Neuronal stem cell (in vitro differentiated cells): ENCODE measurements at regions not wholly inside any gene's neighbourhood (a gene's known extent, or its start where the extent isn't known, plus 50 kb on each side); places are given as distances from the start of the nearest gene placed in this dataset.

Experiments used
- DNase-seq: peaks from one replicate; pipeline ENCODE4 v3.0.0-alpha.2; 2013; ENCODE audit warnings: low spot score
- H2AFZ ChIP-seq: one replicate; pipeline ENCODE4 v1.6.1; 2013; ENCODE audit warnings: mild to moderate bottlenecking, low read length, inconsistent platforms
- H2AK5ac ChIP-seq: 2 replicates; pipeline ENCODE4 v1.6.1; 2013; ENCODE audit warnings: low read depth, mild to moderate bottlenecking, inconsistent platforms, low read length, moderate library complexity, mixed read lengths
- H2BK120ac ChIP-seq: 2 replicates; pipeline ENCODE4 v1.6.1; 2013; ENCODE audit warnings: low read depth, mild to moderate bottlenecking, inconsistent platforms, low read length, moderate library complexity, mixed read lengths
- H2BK12ac ChIP-seq: one replicate; pipeline ENCODE4 v1.6.1; 2013; ENCODE audit warnings: low read length, inconsistent platforms
- H2BK15ac ChIP-seq: 2 replicates; pipeline ENCODE4 v1.6.1; 2013; ENCODE audit warnings: mild to moderate bottlenecking, low read length, inconsistent platforms, mixed read lengths
- H2BK5ac ChIP-seq: one replicate; pipeline ENCODE4 v1.6.1; 2013; ENCODE audit warnings: inconsistent platforms, mild to moderate bottlenecking, low read length, moderate library complexity
- H3K14ac ChIP-seq: one replicate; pipeline ENCODE4 v1.6.1; 2013; ENCODE audit warnings: low read length, inconsistent platforms
- H3K18ac ChIP-seq: 2 replicates; pipeline ENCODE4 v1.6.1; 2013; ENCODE audit warnings: low read length, inconsistent platforms
- H3K23ac ChIP-seq: 2 replicates; pipeline ENCODE4 v1.6.1; 2013; ENCODE audit warnings: low read depth, mild to moderate bottlenecking, mixed read lengths, low read length, inconsistent platforms; ENCODE audit not compliant: poor library complexity
- H3K27ac ChIP-seq: replicated peaks from 3 replicates; pipeline ENCODE4 v1.5.1; 2013; ENCODE audit warnings: low read length, inconsistent platforms
- H3K27me3 ChIP-seq, 3 experiments: 2 replicates each; pipeline ENCODE4 v1.6.1; 2013; ENCODE audit warnings: low read length in 3 of 3, mild to moderate bottlenecking in 2 of 3, inconsistent platforms in 1 of 3, low read depth in 1 of 3, mixed read lengths in 1 of 3, moderate library complexity in 1 of 3; ENCODE audit not compliant: control insufficient read depth in 3 of 3, insufficient read depth in 3 of 3
- H3K36me3 ChIP-seq, 2 donors: replicated peaks in 1 of 2; 2 replicates each; pipeline ENCODE4 v1.6.1; 2013; ENCODE audit warnings: low read length in 2 of 2; ENCODE audit not compliant: control insufficient read depth in 2 of 2, insufficient read depth in 2 of 2
- H3K4ac ChIP-seq: 2 replicates; pipeline ENCODE4 v1.6.1; 2013; ENCODE audit warnings: inconsistent platforms, mild to moderate bottlenecking, low read length, moderate library complexity
- H3K4me1 ChIP-seq, 2 donors: 1 replicate in 1 of 2; 2 replicates in 1 of 2; pipeline ENCODE4 v1.6.1; 2013; ENCODE audit warnings: low read length in 2 of 2, low read depth in 1 of 2; ENCODE audit not compliant: control insufficient read depth in 2 of 2, insufficient read depth in 1 of 2
- H3K4me2 ChIP-seq: one replicate; pipeline ENCODE4 v1.6.1; 2013; ENCODE audit warnings: mild to moderate bottlenecking, low read length, inconsistent platforms; ENCODE audit not compliant: insufficient read depth, poor library complexity, severe bottlenecking
- H3K4me3 ChIP-seq, 2 donors: 2 replicates each; pipeline ENCODE4 v1.5.1; 2013; ENCODE audit warnings: low read length in 2 of 2, mild to moderate bottlenecking in 2 of 2, inconsistent platforms in 1 of 2, moderate library complexity in 1 of 2
- H3K79me1 ChIP-seq: one replicate; pipeline ENCODE4 v1.6.1; 2013; ENCODE audit warnings: low read depth, mild to moderate bottlenecking, inconsistent platforms, low read length, moderate library complexity
- H3K9ac ChIP-seq: one replicate; pipeline ENCODE4 v1.6.1; 2013; ENCODE audit warnings: mild to moderate bottlenecking, low read depth, low read length, inconsistent platforms; ENCODE audit not compliant: poor library complexity
- H3K9me3 ChIP-seq, 2 donors: replicated peaks in 1 of 2; 2 replicates each; pipeline versions ENCODE3 to v1.6.1; 2013; ENCODE audit warnings: low read length in 2 of 2, mild to moderate bottlenecking in 2 of 2, inconsistent platforms in 1 of 2, low read depth in 1 of 2, mixed read lengths in 1 of 2, moderate library complexity in 1 of 2; ENCODE audit not compliant: control insufficient read depth in 2 of 2, insufficient read depth in 1 of 2
- H4K8ac ChIP-seq: one replicate; pipeline ENCODE4 v1.6.1; 2013; ENCODE audit warnings: low read depth, mild to moderate bottlenecking, inconsistent platforms, low read length, moderate library complexity
- H4K91ac ChIP-seq: one replicate; pipeline ENCODE4 v1.6.1; 2013; ENCODE audit warnings: low read length, low read depth, mild to moderate bottlenecking, inconsistent platforms; ENCODE audit not compliant: poor library complexity
- WGBS, 2 donors: extraction: QIAGEN DNeasy Blood & Tissue Kit; methylation state at CpG; one replicate each; pipeline ENCODE4 v1.1.7; 2013; ENCODE audit warnings: missing lambda C conversion rate in 2 of 2, mixed read lengths in 1 of 2; ENCODE audit not compliant: insufficient read length in 2 of 2, insufficient replicate concordance in 1 of 2; ENCODE audit errors: extremely low coverage in 2 of 2; 5-methylcytosine and 5-hydroxymethylcytosine counted together

DNA sequence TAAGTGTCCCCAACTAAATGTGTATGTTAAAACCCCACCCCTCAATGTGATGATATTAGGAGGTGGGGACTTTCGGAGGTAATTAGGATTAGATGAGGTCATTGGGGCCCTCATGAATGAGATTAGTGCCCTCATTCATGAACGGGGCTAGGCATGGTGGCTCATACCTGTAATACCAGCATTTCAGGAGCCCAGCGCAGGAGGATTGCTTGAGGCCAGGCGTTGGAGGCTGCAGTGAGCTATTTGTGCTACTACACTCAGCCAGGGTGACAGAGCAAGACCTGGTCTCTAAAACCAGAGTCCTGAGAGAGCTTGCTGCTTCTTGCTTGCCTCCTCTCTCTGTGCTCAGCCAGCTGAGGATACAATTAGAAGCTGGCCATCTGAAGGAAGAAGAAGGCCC, 62.1 kb upstream of the HSPA9 start:
- no CpG with 5 or more reads among the region's 4 CpGs for WGBS, 2 donors

DNA sequence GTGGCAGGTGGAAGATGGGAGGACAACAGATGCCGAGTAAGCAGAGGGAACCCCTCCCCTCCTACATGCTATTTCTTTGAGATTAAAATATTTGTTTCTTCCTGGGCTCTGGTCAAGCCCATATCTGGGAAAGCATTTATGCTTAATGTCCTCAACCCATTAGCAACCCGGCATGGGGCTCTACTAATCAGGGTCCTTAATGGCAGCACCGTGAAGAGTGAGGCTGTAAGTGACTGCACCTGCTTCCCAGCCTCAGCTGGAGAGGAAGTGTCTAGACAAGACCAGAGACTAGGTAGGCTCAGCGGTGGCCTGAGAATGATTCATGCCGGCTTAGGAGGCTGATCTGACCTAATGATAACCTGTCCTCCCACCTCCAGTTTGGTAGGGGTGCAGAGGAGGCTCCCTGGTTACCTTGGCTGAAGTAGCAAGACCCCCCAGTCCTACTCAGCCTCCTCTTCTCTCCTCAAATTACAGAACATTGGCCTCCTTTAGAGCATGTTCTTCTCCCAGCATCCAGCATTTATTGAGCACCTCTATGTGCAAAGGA, 61.3 kb upstream of the HSPA9 start:
- Histone ChIP-seq H3K4me2 (no peak overlapping the region), H3K4me3 (no peak overlapping the region), H3K79me1 (no peaks in the 10 kb centered on the region), H3K4me1 (peaks cover 6 to 10% of the 10 kb centered on the region in 2 donors), H3K14ac (no peak overlapping the region), H2BK15ac (no peak overlapping the region), H3K27me3 (peaks cover 0 to 17% (median 0%) of the 10 kb centered on the region in 3 experiments), H3K23ac (no peak overlapping the region), H3K18ac (no peak overlapping the region), H2AFZ (no peak overlapping the region), H2BK5ac (peak overlapping the region; percentile 26), H3K36me3 (no peaks in the 10 kb centered on the region), H4K8ac (no peak overlapping the region), H4K91ac (no peak overlapping the region), H2AK5ac (no peak overlapping the region), H3K4ac (no peak overlapping the region), H2BK12ac (no peak overlapping the region), H2BK120ac (no peak overlapping the region), H3K9ac (no peak overlapping the region), H3K27ac (no peak overlapping the region), H3K9me3 (no peaks in the 10 kb centered on the region)
- WGBS, 2 donors, result no CpG with 5 or more reads among the region's 5 CpGs
- DNase-seq, result no peak

More for the DNA sequence above, 62.1 kb upstream of the HSPA9 start:
- Histone ChIP-seq H3K23ac (no peak overlapping the region), H4K8ac (no peak overlapping the region), H3K4me3 (no peak overlapping the region), H3K27ac (no peak overlapping the region), H4K91ac (no peak overlapping the region), H3K36me3 (no peaks in the 10 kb centered on the region), H2AK5ac (peak overlapping the region; percentile 21), H3K4ac (no peak overlapping the region), H3K27me3 (peaks cover 0 to 12% (median 0%) of the 10 kb centered on the region in 3 experiments), H2BK5ac (no peak overlapping the region), H2BK120ac (no peak overlapping the region), H3K4me2 (no peak overlapping the region), H3K9ac (no peak overlapping the region), H2BK12ac (no peak overlapping the region), H3K79me1 (no peaks in the 10 kb centered on the region), H3K18ac (peak overlapping the region; percentile 79), H2AFZ (no peak overlapping the region), H2BK15ac (no peak overlapping the region), H3K14ac (no peak overlapping the region), H3K9me3 (no peaks in the 10 kb centered on the region), H3K4me1 (peaks cover 9 to 12% of the 10 kb centered on the region in 2 donors)
- no peak for DNase-seq

DNA sequence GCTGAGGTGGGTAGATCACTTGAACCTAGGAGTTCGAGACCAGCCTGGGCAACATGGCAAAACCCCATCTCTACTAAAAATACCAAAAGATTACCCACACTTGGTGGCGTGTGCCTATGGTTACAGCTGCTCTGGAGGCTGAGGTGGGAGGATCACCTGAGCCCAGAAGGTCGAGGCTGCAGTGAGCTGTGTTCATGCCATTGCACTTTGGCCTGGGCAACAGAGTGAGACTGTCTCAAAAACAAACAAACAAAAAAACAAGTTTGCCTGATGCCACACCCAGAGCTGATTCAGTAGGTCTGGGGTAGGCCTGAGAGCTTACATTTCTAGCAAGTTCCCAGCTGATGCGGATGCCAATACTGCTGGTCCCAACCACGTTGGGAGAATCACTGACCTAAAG, 60.5 kb upstream of the HSPA9 start:
- no peak overlapping the region for H3K18ac ChIP-seq
- H2AK5ac ChIP-seq, result no peak overlapping the region
- H2BK12ac ChIP-seq, result no peak overlapping the region
- H2BK120ac ChIP-seq, result no peak overlapping the region
- no peak overlapping the region for H3K4me3 ChIP-seq
- no peaks in the 10 kb centered on the region for H3K9me3 ChIP-seq
- no peak overlapping the region for H3K4me2 ChIP-seq
- H3K23ac ChIP-seq, result no peak overlapping the region
- H3K27me3 ChIP-seq, result peaks cover 0 to 20% (median 0%) of the 10 kb centered on the region in 3 experiments
- H2AFZ ChIP-seq, result no peak overlapping the region
- no peaks in the 10 kb centered on the region for H3K79me1 ChIP-seq
- no peak overlapping the region for H2BK15ac ChIP-seq
- DNase-seq, result no peak
- no peak overlapping the region for H3K9ac ChIP-seq
- no peak overlapping the region for H2BK5ac ChIP-seq
- no CpG with 5 or more reads among the region's 5 CpGs for WGBS, 2 donors
- no peak overlapping the region for H4K8ac ChIP-seq
- no peak overlapping the region for H3K14ac ChIP-seq
- H3K4ac ChIP-seq, result no peak overlapping the region
- H4K91ac ChIP-seq, result no peak overlapping the region
- H3K27ac ChIP-seq, result no peak overlapping the region
- H3K4me1 ChIP-seq, result peaks cover 4 to 5% of the 10 kb centered on the region in 2 donors
- H3K36me3 ChIP-seq, result no peaks in the 10 kb centered on the region

DNA sequence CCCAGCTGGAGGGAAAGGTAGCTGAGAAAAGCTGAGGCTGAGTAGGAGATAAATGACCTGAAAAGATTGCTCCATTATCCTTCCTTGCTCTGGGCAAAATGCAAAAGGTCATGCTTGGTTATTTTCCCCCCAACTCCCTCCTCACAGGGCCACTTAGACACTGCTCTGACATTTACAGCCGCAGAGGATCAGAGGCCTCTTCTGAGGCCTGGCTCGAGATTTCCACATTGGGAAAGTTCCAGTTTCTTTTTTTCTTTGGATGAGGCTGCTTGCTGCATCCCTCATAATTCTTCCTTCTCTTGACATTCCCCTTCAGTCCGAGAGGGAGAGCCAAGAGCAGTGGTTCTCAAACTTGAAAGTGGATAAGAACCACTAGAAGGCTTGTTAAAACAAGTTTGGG, 60.1 kb upstream of the HSPA9 start:
- Histone ChIP-seq H3K4me3 (no peak overlapping the region), H4K8ac (no peak overlapping the region), H3K18ac (no peak overlapping the region), H3K4me1 (peaks cover 0 to 2% of the 10 kb centered on the region in 2 donors), H3K36me3 (no peaks in the 10 kb centered on the region), H3K27me3 (peaks cover 0 to 20% (median 0%) of the 10 kb centered on the region in 3 experiments), H2BK12ac (no peak overlapping the region), H3K4ac (no peak overlapping the region), H2AFZ (peak overlapping the region; percentile 83), H3K9ac (no peak overlapping the region), H3K9me3 (no peaks in the 10 kb centered on the region), H3K79me1 (no peaks in the 10 kb centered on the region), H3K4me2 (no peak overlapping the region), H3K14ac (no peak overlapping the region), H2AK5ac (no peak overlapping the region), H2BK5ac (no peak overlapping the region), H3K23ac (no peak overlapping the region), H2BK15ac (no peak overlapping the region), H3K27ac (no peak overlapping the region), H2BK120ac (no peak overlapping the region), H4K91ac (no peak overlapping the region)
- WGBS, 2 donors, result no CpG with 5 or more reads among the region's 3 CpGs
- no peak for DNase-seq
